HG03354 (cell line): ENCODE measurements at regions not wholly inside any gene's neighbourhood (a gene's known extent, or its start where the extent isn't known, plus 50 kb on each side); places are given as distances from the start of the nearest gene placed in this dataset.

Source experiments
- ATAC-seq: cut with Tn5 transposase; IDR thresholded peaks from one replicate; pipeline ENCODE4 v1.9.1; 2021; ENCODE audit warnings: mild to moderate bottlenecking; ENCODE audit not compliant: unreplicated experiment, poor library complexity, severe bottlenecking

- no peak for ATAC-seq
Observed at GRCh38 chr11:37109286-37109585, 511.2 kb upstream of the RAG2 start.

GRCh38 chr11:37108436-37109285, 510.6 kb upstream of the RAG2 start:
- no peak for ATAC-seq

- no peak for ATAC-seq
Observed at GRCh38 chr11:37107831-37108230, 509.8 kb upstream of the RAG2 start.

GRCh38 chr11:37107415-37107814, 509.4 kb upstream of the RAG2 start:
- ATAC-seq: no peak

GRCh38 chr11:37105427-37105826, 507.4 kb upstream of the RAG2 start:
- no peak for ATAC-seq

GRCh38 chr11:37104380-37104779, 506.3 kb upstream of the RAG2 start:
- ATAC-seq: no peak

GRCh38 chr11:37100008-37100407, 502.0 kb upstream of the RAG2 start:
- ATAC-seq: no peak

- no peak for ATAC-seq
Observed at GRCh38 chr11:37092487-37092886, 494.5 kb upstream of the RAG2 start.

GRCh38 chr11:37089439-37089838, 491.4 kb upstream of the RAG2 start:
- ATAC-seq: no peak

- no peak for ATAC-seq
Observed at GRCh38 chr11:37088573-37088910, 490.5 kb upstream of the RAG2 start.

- ATAC-seq: no peak
Observed at GRCh38 chr11:37087650-37088572, 489.9 kb upstream of the RAG2 start.

- no peak for ATAC-seq
Observed at GRCh38 chr11:37078521-37078920, 480.5 kb upstream of the RAG2 start.

GRCh38 chr11:37076866-37077265, 478.8 kb upstream of the RAG2 start:
- no peak for ATAC-seq

GRCh38 chr11:37072538-37073055, 474.6 kb upstream of the RAG2 start:
- no peak for ATAC-seq

GRCh38 chr11:37050311-37050710, 452.3 kb upstream of the RAG2 start:
- ATAC-seq: no peak

GRCh38 chr11:37040921-37041320, 442.9 kb upstream of the RAG2 start:
- no peak for ATAC-seq

GRCh38 chr11:37038911-37039310, 440.9 kb upstream of the RAG2 start:
- no peak for ATAC-seq

GRCh38 chr11:37026741-37027140, 428.7 kb upstream of the RAG2 start:
- no peak for ATAC-seq

GRCh38 chr11:37026326-37026725, 428.3 kb upstream of the RAG2 start:
- ATAC-seq: no peak

- no peak for ATAC-seq
Observed at GRCh38 chr11:37006563-37006962, 408.5 kb upstream of the RAG2 start.

GRCh38 chr11:37002831-37003230, 404.8 kb upstream of the RAG2 start:
- ATAC-seq: no peak
